ENCODE measurements at regions not wholly inside any gene's neighbourhood (a gene's known extent, or its start where the extent isn't known, plus 50 kb on each side); places are given as distances from the start of the nearest gene placed in this dataset.

GRCh38 chr5:91503321-91503720 lies 120.2 kb upstream of the ARRDC3 start:
- no peak overlapping the region for H4K8ac ChIP-seq (ENCODE audit: low read depth, low read length)
- no peak overlapping the region for H3K14ac ChIP-seq (ENCODE audit: low read length)
- no peak overlapping the region for H2AK5ac ChIP-seq (ENCODE audit: low read length)
- H3K79me1 ChIP-seq (ENCODE audit: low read length) = no peaks in the 10 kb centered on the region
- no peak overlapping the region for H3K23ac ChIP-seq (ENCODE audit: low read length)
- no peak overlapping the region for H2BK5ac ChIP-seq (ENCODE audit: low read depth, low read length, poor library complexity)
- H4K91ac ChIP-seq (ENCODE audit: low read depth, low read length) = no peak overlapping the region
- H2BK12ac ChIP-seq (ENCODE audit: low read length) = no peak overlapping the region
- no peak overlapping the region for H2AFZ ChIP-seq (ENCODE audit: insufficient read depth, low read length, poor library complexity)
- no peak overlapping the region for H3K4me2 ChIP-seq (ENCODE audit: low read length)
- H3K9ac ChIP-seq (ENCODE audit: low read length) = no peak overlapping the region
- no peaks in the 10 kb centered on the region for H3K36me3 ChIP-seq (ENCODE audit: control insufficient read depth in 1 of 2, insufficient read depth in 2 of 2, low read length in 2 of 2)
- WGBS (ENCODE audit: extremely low coverage, insufficient coverage, insufficient read length) = no CpG with 5 or more reads among the region's 3 CpGs
- H3K27ac ChIP-seq (ENCODE audit: low read depth, low read length) = no peak overlapping the region
- no peaks in the 10 kb centered on the region for H3K4me1 ChIP-seq (ENCODE audit: control insufficient read depth in 1 of 2, insufficient read depth in 2 of 2, low read length in 2 of 2)
- no peaks in the 10 kb centered on the region for H3K79me2 ChIP-seq (ENCODE audit: control insufficient read depth, insufficient read depth, low read length, poor library complexity)
- no peak overlapping the region for H4K12ac ChIP-seq (ENCODE audit: low read depth, low read length)
- no peak for DNase-seq
- no peak overlapping the region for H3K4me3 ChIP-seq (ENCODE audit: low read depth, low read length)
- no peak overlapping the region for H2BK120ac ChIP-seq (ENCODE audit: insufficient read depth, low read length, poor library complexity)
- no peaks in the 10 kb centered on the region for H3K9me3 ChIP-seq (ENCODE audit: insufficient read depth, low read depth, low read length)
- H3K27me3 ChIP-seq (ENCODE audit: insufficient read depth, low read length) = no peaks in the 10 kb centered on the region
- no peak overlapping the region for H3K4ac ChIP-seq (ENCODE audit: low read depth, low read length)
- no peak overlapping the region for H3K18ac ChIP-seq (ENCODE audit: low read length)

- H3K9me3 ChIP-seq (ENCODE audit: insufficient read depth, low read depth, low read length) = no peaks in the 10 kb centered on the region
- H2AFZ ChIP-seq (ENCODE audit: insufficient read depth, low read length, poor library complexity) = no peak overlapping the region
- H3K18ac ChIP-seq (ENCODE audit: low read length) = no peak overlapping the region
- no peaks in the 10 kb centered on the region for H3K4me1 ChIP-seq (ENCODE audit: control insufficient read depth in 1 of 2, insufficient read depth in 2 of 2, low read length in 2 of 2)
- H4K8ac ChIP-seq (ENCODE audit: low read depth, low read length) = no peak overlapping the region
- H3K27me3 ChIP-seq (ENCODE audit: insufficient read depth, low read length) = no peaks in the 10 kb centered on the region
- no peak overlapping the region for H3K9ac ChIP-seq (ENCODE audit: low read length)
- H3K36me3 ChIP-seq (ENCODE audit: control insufficient read depth in 1 of 2, insufficient read depth in 2 of 2, low read length in 2 of 2) = no peaks in the 10 kb centered on the region
- H2BK12ac ChIP-seq (ENCODE audit: low read length) = no peak overlapping the region
- H2BK5ac ChIP-seq (ENCODE audit: low read depth, low read length, poor library complexity) = no peak overlapping the region
- no peak overlapping the region for H3K4me2 ChIP-seq (ENCODE audit: low read length)
- no peak for DNase-seq
- no peak overlapping the region for H3K27ac ChIP-seq (ENCODE audit: low read depth, low read length)
- H3K14ac ChIP-seq (ENCODE audit: low read length) = no peak overlapping the region
- no peak overlapping the region for H3K4ac ChIP-seq (ENCODE audit: low read depth, low read length)
- no peak overlapping the region for H4K91ac ChIP-seq (ENCODE audit: low read depth, low read length)
- H3K23ac ChIP-seq (ENCODE audit: low read length) = no peak overlapping the region
- no peaks in the 10 kb centered on the region for H3K79me1 ChIP-seq (ENCODE audit: low read length)
- WGBS (ENCODE audit: extremely low coverage, insufficient coverage, insufficient read length) = no CpG with 5 or more reads among the region's 3 CpGs
- H2BK120ac ChIP-seq (ENCODE audit: insufficient read depth, low read length, poor library complexity) = no peak overlapping the region
- H2AK5ac ChIP-seq (ENCODE audit: low read length) = no peak overlapping the region
- H3K79me2 ChIP-seq (ENCODE audit: control insufficient read depth, insufficient read depth, low read length, poor library complexity) = no peaks in the 10 kb centered on the region
- H4K12ac ChIP-seq (ENCODE audit: low read depth, low read length) = no peak overlapping the region
- H3K4me3 ChIP-seq (ENCODE audit: low read depth, low read length) = no peak overlapping the region
These were observed 117.6 kb upstream of the ARRDC3 start for GRCh38 chr5:91500758-91501157.

GRCh38 chr5:91499943-91500531 lies 116.9 kb upstream of the ARRDC3 start:
- no peak overlapping the region for H2BK12ac ChIP-seq (ENCODE audit: low read length)
- H2AK5ac ChIP-seq (ENCODE audit: low read length) = no peak overlapping the region
- H2AFZ ChIP-seq (ENCODE audit: insufficient read depth, low read length, poor library complexity) = no peak overlapping the region
- H2BK120ac ChIP-seq (ENCODE audit: insufficient read depth, low read length, poor library complexity) = no peak overlapping the region
- H3K79me2 ChIP-seq (ENCODE audit: control insufficient read depth, insufficient read depth, low read length, poor library complexity) = no peaks in the 10 kb centered on the region
- no peaks in the 10 kb centered on the region for H3K27me3 ChIP-seq (ENCODE audit: insufficient read depth, low read length)
- H3K4me3 ChIP-seq (ENCODE audit: low read depth, low read length) = no peak overlapping the region
- H3K4ac ChIP-seq (ENCODE audit: low read depth, low read length) = no peak overlapping the region
- no peaks in the 10 kb centered on the region for H3K79me1 ChIP-seq (ENCODE audit: low read length)
- H3K4me2 ChIP-seq (ENCODE audit: low read length) = no peak overlapping the region
- DNase-seq = peak in 1 of 2 donors; percentile 78
- H3K9ac ChIP-seq (ENCODE audit: low read length) = no peak overlapping the region
- no peak overlapping the region for H3K23ac ChIP-seq (ENCODE audit: low read length)
- no peaks in the 10 kb centered on the region for H3K9me3 ChIP-seq (ENCODE audit: insufficient read depth, low read depth, low read length)
- no CpG with 5 or more reads among the region's 2 CpGs for WGBS (ENCODE audit: extremely low coverage, insufficient coverage, insufficient read length)
- H4K91ac ChIP-seq (ENCODE audit: low read depth, low read length) = no peak overlapping the region
- no peaks in the 10 kb centered on the region for H3K36me3 ChIP-seq (ENCODE audit: control insufficient read depth in 1 of 2, insufficient read depth in 2 of 2, low read length in 2 of 2)
- no peaks in the 10 kb centered on the region for H3K4me1 ChIP-seq (ENCODE audit: control insufficient read depth in 1 of 2, insufficient read depth in 2 of 2, low read length in 2 of 2)
- no peak overlapping the region for H2BK5ac ChIP-seq (ENCODE audit: low read depth, low read length, poor library complexity)
- no peak overlapping the region for H3K14ac ChIP-seq (ENCODE audit: low read length)
- H3K27ac ChIP-seq (ENCODE audit: low read depth, low read length) = no peak overlapping the region
- no peak overlapping the region for H4K8ac ChIP-seq (ENCODE audit: low read depth, low read length)
- H3K18ac ChIP-seq (ENCODE audit: low read length) = no peak overlapping the region
- no peak overlapping the region for H4K12ac ChIP-seq (ENCODE audit: low read depth, low read length)

GRCh38 chr5:91495699-91496098 lies 112.6 kb upstream of the ARRDC3 start:
- H3K4me2 ChIP-seq (ENCODE audit: low read length) = no peak overlapping the region
- no peak overlapping the region for H3K23ac ChIP-seq (ENCODE audit: low read length)
- no peaks in the 10 kb centered on the region for H3K79me2 ChIP-seq (ENCODE audit: control insufficient read depth, insufficient read depth, low read length, poor library complexity)
- H4K8ac ChIP-seq (ENCODE audit: low read depth, low read length) = no peak overlapping the region
- WGBS (ENCODE audit: extremely low coverage, insufficient coverage, insufficient read length) = no CpG with 5 or more reads among the region's 2 CpGs
- no peak overlapping the region for H2BK120ac ChIP-seq (ENCODE audit: insufficient read depth, low read length, poor library complexity)
- H2AK5ac ChIP-seq (ENCODE audit: low read length) = no peak overlapping the region
- no peak overlapping the region for H4K12ac ChIP-seq (ENCODE audit: low read depth, low read length)
- H3K4me3 ChIP-seq (ENCODE audit: low read depth, low read length) = no peak overlapping the region
- no peak overlapping the region for H3K27ac ChIP-seq (ENCODE audit: low read depth, low read length)
- no peaks in the 10 kb centered on the region for H3K27me3 ChIP-seq (ENCODE audit: insufficient read depth, low read length)
- H3K36me3 ChIP-seq (ENCODE audit: control insufficient read depth in 1 of 2, insufficient read depth in 2 of 2, low read length in 2 of 2) = no peaks in the 10 kb centered on the region
- no peak overlapping the region for H2AFZ ChIP-seq (ENCODE audit: insufficient read depth, low read length, poor library complexity)
- no peak overlapping the region for H4K91ac ChIP-seq (ENCODE audit: low read depth, low read length)
- H3K14ac ChIP-seq (ENCODE audit: low read length) = no peak overlapping the region
- H3K9me3 ChIP-seq (ENCODE audit: insufficient read depth, low read depth, low read length) = no peaks in the 10 kb centered on the region
- H2BK5ac ChIP-seq (ENCODE audit: low read depth, low read length, poor library complexity) = no peak overlapping the region
- no peak overlapping the region for H3K4ac ChIP-seq (ENCODE audit: low read depth, low read length)
- no peak overlapping the region for H2BK12ac ChIP-seq (ENCODE audit: low read length)
- no peak overlapping the region for H3K9ac ChIP-seq (ENCODE audit: low read length)
- no peaks in the 10 kb centered on the region for H3K4me1 ChIP-seq (ENCODE audit: control insufficient read depth in 1 of 2, insufficient read depth in 2 of 2, low read length in 2 of 2)
- H3K79me1 ChIP-seq (ENCODE audit: low read length) = no peaks in the 10 kb centered on the region
- no peak overlapping the region for H3K18ac ChIP-seq (ENCODE audit: low read length)
- DNase-seq = no peak
